ENCODE measurements at regions not wholly inside any gene's neighbourhood (a gene's known extent, or its start where the extent isn't known, plus 50 kb on each side); places are given as distances from the start of the nearest gene placed in this dataset.
"Not testable (repeated sequence)": the region's sequence is repeated elsewhere in the genome, so short reads cannot be mapped to it uniquely, and the experiment has no call there.

- Mint-ChIP-seq H3K27me3 (ENCODE audit: unreplicated experiment) (no peaks in the 10 kb centered on the region), H3K4me1 (ENCODE audit: low read depth, unreplicated experiment) (peaks cover 4% of the 10 kb centered on the region), H3K4me3 (ENCODE audit: unreplicated experiment) (no peak overlapping the region), H3K36me3 (ENCODE audit: unreplicated experiment) (peaks cover 4% of the 10 kb centered on the region), H3K27ac (ENCODE audit: unreplicated experiment) (no peak overlapping the region), H3K9me3 (ENCODE audit: unreplicated experiment) (no peaks in the 10 kb centered on the region)
- TF ChIP-seq, protein P1, sequence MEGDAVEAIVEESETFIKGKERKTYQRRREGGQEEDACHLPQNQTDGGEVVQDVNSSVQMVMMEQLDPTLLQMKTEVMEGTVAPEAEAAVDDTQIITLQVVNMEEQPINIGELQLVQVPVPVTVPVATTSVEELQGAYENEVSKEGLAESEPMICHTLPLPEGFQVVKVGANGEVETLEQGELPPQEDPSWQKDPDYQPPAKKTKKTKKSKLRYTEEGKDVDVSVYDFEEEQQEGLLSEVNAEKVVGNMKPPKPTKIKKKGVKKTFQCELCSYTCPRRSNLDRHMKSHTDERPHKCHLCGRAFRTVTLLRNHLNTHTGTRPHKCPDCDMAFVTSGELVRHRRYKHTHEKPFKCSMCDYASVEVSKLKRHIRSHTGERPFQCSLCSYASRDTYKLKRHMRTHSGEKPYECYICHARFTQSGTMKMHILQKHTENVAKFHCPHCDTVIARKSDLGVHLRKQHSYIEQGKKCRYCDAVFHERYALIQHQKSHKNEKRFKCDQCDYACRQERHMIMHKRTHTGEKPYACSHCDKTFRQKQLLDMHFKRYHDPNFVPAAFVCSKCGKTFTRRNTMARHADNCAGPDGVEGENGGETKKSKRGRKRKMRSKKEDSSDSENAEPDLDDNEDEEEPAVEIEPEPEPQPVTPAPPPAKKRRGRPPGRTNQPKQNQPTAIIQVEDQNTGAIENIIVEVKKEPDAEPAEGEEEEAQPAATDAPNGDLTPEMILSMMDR (IDR thresholded peaks at IDR 0.05; ENCODE audit: partially characterized antibody, unreplicated experiment): no peak
- no peak for DNase-seq
Measured at GRCh38 chr5:63201738-63202137, 623.1 kb downstream of the LRRC70 start.

DNA sequence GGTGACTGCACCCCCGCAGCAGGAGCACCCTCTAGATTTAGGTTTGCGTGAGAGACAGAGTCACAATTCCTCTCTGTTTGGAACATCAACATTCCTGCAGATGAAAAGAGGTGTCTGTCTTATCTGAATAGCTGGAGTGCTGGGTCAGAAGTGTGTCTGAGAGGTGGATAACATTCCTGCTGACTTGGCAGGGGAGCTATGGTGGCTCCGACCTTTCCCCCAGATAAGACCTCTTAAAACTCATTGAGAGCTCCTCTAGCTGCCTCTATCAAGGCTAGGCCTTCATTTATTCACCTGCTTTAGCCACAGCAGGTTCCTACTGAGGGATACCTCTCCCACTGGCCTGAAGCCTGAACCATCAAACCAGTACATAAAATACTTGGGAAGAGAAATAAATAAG is 615.5 kb downstream of the LRRC70 start:
- peaks cover 7% of the 10 kb centered on the region for H3K9me3 Mint-ChIP-seq (ENCODE audit: unreplicated experiment)
- TF ChIP-seq, protein P1 (IDR thresholded peaks at IDR 0.05; ENCODE audit: partially characterized antibody, unreplicated experiment): no peak
- H3K27ac Mint-ChIP-seq (ENCODE audit: unreplicated experiment): no peak overlapping the region
- no peaks in the 10 kb centered on the region for H3K27me3 Mint-ChIP-seq (ENCODE audit: unreplicated experiment)
- peaks cover 7% of the 10 kb centered on the region for H3K36me3 Mint-ChIP-seq (ENCODE audit: unreplicated experiment)
- no peak for DNase-seq
- H3K4me1 Mint-ChIP-seq (ENCODE audit: low read depth, unreplicated experiment): no peaks in the 10 kb centered on the region
- H3K4me3 Mint-ChIP-seq (ENCODE audit: unreplicated experiment): no peak overlapping the region

DNA sequence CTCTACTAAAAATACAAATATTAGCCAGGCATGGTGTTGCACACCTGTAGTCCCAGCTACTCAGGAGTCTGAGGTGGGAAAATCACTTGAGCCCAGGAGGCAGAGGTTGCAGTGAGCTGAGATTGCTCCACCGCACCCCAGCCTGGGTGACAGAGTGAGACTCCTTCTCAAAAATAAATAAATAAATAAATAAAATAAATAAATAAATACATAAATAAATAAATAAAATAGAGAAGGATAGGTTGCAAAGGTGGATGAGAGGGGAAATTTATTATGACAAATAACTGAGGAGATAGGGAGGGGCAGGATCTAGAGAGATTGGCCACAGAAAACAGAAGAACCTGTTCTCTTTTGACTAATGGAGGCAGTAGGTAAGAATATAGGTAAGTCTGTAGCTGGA is 601.6 kb downstream of the LRRC70 start:
- H3K4me1 Mint-ChIP-seq (ENCODE audit: low read depth, unreplicated experiment); H3K27me3 Mint-ChIP-seq (ENCODE audit: unreplicated experiment); H3K4me3 Mint-ChIP-seq (ENCODE audit: unreplicated experiment); H3K9me3 Mint-ChIP-seq (ENCODE audit: unreplicated experiment); H3K27ac Mint-ChIP-seq (ENCODE audit: unreplicated experiment); DNase-seq; H3K36me3 Mint-ChIP-seq (ENCODE audit: unreplicated experiment): not testable (repeated sequence)

DNA sequence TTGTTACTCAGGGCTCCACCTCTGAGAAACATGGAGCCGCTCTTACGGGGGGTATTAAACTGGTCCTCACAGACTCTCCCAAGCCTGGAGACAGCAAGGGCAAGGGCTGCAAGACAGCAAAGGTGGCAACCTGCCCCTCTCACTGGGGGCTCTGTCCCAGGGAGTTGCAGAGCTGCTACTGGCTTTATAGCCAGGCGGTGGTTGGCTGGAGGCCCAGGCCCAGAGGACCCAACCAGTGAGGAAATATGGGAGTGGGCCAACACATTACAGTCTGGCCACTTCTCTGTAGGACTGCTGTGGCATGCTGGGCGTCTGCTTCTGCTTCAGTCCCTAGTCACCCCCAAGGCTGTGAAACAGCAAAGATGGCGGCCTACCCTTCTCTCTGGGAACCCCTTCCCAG is 597.2 kb downstream of the LRRC70 start:
- Mint-ChIP-seq H3K27ac (ENCODE audit: unreplicated experiment) (no peak overlapping the region), H3K36me3 (ENCODE audit: unreplicated experiment) (no peaks in the 10 kb centered on the region), H3K4me3 (ENCODE audit: unreplicated experiment) (no peak overlapping the region), H3K27me3 (ENCODE audit: unreplicated experiment) (no peaks in the 10 kb centered on the region), H3K4me1 (ENCODE audit: low read depth, unreplicated experiment) (no peaks in the 10 kb centered on the region), H3K9me3 (ENCODE audit: unreplicated experiment) (no peaks in the 10 kb centered on the region)
- TF ChIP-seq, protein P1 (IDR thresholded peaks at IDR 0.05; ENCODE audit: partially characterized antibody, unreplicated experiment): no peak
- DNase-seq: no peak

- Mint-ChIP-seq H3K27ac (ENCODE audit: unreplicated experiment) (peak overlapping the region; percentile 96), H3K4me1 (ENCODE audit: low read depth, unreplicated experiment) (peaks cover 48% of the 10 kb centered on the region), H3K27me3 (ENCODE audit: unreplicated experiment) (peaks cover 6% of the 10 kb centered on the region), H3K36me3 (ENCODE audit: unreplicated experiment) (no peaks in the 10 kb centered on the region), H3K9me3 (ENCODE audit: unreplicated experiment) (peaks cover 8% of the 10 kb centered on the region), H3K4me3 (ENCODE audit: unreplicated experiment) (peak overlapping the region; percentile 55)
- DNase-seq: peak; percentile 28
- TF ChIP-seq, protein P1 (IDR thresholded peaks at IDR 0.05; ENCODE audit: partially characterized antibody, unreplicated experiment): no peak
Measured at GRCh38 chr5:63170486-63170885, 591.9 kb downstream of the LRRC70 start.

Data from glutamatergic neuron (in vitro differentiated cells).